ENCODE measurements at regions not wholly inside any gene's neighbourhood (a gene's known extent, or its start where the extent isn't known, plus 50 kb on each side); places are given as distances from the start of the nearest gene placed in this dataset.
"Not testable (repeated sequence)": the region's sequence is repeated elsewhere in the genome, so short reads cannot be mapped to it uniquely, and the experiment has no call there.

DNA sequence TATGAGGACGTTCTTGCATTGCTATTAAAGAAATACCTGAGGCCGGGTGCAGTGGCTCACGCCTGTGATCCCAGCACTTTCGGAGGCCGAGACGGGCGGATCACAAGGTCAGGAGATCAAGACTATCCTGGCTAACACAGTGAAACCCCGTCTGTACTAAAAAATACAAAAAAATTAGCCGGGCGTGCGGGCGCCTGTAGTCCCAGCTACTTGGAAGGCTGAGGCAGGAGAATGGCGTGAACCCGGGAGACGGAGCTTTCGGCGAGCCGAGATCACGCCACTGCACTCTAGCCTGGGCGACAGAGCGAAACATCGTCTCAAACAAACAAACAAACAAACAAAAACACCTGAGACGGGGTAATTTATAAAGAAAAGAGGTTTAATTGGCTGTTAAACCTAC, 674.0 kb downstream of the BRINP1 start:
- DNase-seq (ENCODE audit: low read depth in 2 of 2, low spot score in 1 of 2): not testable (repeated sequence)

DNA sequence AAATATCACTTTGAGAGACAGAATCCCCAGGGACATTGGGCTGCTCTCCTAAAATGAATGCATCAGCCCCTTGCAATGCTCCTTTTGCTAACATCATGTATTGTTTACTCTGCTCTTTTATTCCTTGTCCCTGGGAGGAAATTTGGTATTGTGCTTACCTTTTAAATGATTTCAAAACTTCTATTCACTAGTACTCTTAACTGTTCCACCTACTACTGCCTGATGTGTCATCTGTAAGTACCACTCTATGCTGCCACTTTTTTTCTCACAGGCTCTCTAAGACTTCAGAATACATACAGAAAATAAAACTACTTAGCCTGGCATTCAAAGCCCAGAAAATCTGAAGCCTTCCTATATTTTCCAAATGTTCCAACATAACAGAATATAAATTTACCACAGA, 667.2 kb downstream of the BRINP1 start:
- DNase-seq (ENCODE audit: low read depth in 2 of 2, low spot score in 1 of 2): no peak

DNA sequence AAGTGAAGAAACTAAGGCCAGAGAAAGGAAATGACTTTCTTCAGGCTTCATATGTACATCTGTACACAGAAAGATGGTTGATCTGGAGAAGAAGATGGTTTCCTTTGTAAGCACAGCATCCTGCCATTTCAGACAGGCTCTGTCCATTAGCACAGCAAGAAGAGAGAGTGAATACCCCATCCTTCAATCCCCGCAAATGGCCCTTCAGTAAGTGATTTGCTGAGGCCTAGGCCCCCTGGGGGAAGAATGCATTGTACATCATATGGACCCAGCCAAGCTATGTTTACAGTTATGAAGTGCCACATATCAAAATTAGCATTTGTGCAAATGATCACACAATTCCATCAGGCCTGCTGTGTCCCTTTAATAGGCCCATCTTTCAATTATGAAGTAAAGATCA, 657.4 kb downstream of the BRINP1 start:
- no peak for DNase-seq (ENCODE audit: low read depth in 2 of 2, low spot score in 1 of 2)

DNA sequence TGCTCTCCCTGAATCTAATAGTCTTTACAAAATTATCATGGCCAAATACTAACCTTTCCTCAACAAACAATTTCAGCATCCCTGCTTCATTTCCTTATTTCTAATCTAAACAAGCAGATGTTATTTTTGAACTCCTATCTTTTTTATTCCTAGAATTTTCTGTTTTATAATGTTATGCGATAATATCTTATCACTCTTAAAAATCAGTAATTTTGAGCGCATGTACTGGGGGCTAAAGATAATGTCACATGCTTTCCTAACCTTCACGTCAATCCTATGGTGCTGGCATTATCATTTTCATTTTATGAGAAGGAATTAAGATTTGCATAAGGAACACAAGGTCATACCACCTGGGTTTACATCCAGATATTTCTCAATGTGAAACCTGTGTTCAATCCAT, 648.0 kb downstream of the BRINP1 start:
- no peak for DNase-seq (ENCODE audit: low read depth in 2 of 2, low spot score in 1 of 2)

DNA sequence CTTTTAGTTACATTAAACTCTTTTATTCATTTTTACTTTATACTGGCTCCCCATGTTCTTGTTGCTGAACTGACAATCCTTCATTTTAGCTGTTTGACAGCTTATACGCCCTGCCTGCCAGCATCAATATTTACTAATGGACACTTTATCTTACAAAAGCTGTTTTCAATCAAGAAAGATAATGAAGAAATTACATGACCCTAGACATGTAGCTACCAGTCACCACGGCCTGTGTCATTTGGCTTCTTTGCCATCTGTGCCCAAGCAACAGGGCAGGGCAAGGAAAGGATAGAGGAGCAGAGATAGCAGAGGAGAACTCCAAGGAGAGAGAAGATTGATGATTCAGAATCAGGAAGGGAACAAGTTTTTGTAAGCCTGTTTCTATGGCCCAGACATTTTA, 647.3 kb downstream of the BRINP1 start:
- DNase-seq (ENCODE audit: low read depth in 2 of 2, low spot score in 1 of 2): no peak

DNA sequence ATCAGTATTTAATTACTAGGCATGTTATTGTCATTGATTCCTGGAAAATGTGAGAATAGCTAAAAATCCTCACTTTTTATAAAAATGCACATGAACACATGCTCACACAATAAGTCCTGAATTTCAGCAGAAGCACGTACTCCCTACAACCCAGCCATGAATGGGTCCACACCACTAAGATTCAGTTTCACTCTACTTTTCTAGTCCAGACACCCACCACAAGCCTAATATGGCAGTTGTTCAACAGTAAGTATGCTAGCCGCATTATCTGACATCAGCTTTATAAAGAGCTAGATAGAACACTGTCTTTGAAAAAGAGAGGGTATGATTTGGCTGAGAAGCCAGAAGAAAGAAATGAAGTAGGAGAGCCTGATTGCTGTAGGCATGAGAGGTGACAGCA, 639.3 kb downstream of the BRINP1 start:
- DNase-seq (ENCODE audit: low read depth in 2 of 2, low spot score in 1 of 2): no peak

DNA sequence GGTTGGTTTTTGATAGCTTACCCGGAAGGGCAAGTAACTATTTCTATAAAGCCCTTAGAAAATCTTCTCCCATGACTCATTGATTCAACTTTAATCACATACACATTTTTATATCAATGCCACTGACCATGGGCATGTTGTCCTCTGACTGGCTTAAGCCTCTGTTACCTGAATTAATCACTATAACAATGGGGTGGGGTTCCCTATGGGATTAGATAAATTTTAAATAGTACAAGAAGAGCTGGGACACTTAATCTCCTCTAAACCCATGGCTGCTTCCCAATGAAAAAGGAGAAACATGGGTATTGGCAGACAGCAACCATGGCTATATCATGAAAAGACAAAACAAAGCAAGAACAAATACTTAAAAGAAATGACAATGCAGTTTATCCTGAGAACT, 636.2 kb downstream of the BRINP1 start:
- no peak for DNase-seq (ENCODE audit: low read depth in 2 of 2, low spot score in 1 of 2)

DNA sequence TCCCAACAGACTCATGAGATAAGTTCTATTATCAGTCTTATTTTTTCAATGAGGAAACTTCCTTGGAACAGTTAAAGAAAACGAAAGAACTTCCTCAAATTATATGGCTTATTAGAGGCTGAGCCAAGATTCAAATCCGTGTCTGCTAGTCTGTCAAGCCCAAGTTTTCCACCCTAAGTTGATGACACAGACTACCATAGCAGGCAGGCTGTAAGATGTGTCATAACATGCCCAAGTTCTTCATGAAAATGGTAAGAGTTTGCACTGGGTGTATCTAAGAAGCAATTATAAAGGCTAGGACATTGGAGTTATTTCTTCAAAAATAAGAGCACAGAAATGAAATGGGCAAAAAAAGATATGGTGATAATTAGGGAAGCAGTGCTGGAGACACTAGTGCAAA, 634.5 kb downstream of the BRINP1 start:
- DNase-seq (ENCODE audit: low read depth in 2 of 2, low spot score in 1 of 2): no peak

DNA sequence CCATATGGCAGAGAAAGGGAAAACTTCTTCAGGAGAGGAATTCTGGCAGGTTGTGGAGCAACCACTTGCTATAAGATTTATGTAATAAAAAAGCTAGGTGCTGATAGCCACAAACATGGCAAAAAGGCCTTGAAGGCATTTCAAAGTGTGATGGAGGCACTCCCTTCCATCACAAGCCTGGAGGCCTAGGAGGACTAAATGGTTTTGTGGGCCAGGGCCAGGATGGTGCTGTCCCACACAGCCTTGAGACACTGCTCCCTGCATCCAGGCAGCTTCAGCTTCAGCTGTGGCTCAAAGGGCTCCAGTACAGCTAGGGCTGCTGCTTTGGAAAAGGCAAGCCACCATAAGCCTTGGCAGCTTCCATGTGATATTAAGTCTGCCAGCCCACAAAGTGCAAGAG, 632.8 kb downstream of the BRINP1 start:
- no peak for DNase-seq (ENCODE audit: low read depth in 2 of 2, low spot score in 1 of 2)

DNA sequence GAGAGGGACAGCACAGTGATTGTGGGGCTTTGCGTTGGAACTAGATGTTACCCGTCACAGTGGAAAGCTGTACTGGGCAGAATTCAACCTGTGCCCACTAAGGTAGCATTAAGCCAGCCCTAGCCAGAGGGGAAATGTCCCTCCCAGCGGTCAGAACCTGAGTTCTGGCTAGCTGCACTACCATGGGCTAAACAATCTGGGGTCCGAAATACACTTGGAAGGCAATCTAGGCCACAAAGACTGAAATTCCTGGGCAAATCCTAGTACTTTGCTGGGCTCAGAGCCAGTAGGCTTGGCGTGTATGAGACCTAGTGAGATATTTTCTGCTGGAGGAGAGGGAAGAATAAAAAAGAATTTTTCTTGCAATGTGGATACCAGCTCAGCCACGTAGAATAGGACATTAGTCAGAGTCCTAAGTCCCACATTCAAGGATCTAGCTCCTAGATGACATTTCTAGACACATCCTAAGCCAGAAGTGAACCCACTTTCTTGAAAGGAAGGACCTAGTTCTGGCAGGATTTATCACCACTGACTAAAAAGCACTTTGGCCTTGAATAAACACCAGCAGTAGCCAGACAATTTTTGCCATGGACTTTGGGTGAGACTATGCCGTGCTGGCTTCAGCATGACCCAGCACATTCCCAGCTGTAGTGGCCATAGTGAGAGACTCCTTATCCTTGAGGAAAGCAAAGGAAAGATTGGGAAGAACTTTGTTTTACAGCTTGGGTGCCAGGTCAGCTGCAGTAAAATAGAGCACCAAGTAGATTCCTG, 618.0 kb downstream of the BRINP1 start:
- no peak for DNase-seq (ENCODE audit: low read depth in 2 of 2, low spot score in 1 of 2)

DNA sequence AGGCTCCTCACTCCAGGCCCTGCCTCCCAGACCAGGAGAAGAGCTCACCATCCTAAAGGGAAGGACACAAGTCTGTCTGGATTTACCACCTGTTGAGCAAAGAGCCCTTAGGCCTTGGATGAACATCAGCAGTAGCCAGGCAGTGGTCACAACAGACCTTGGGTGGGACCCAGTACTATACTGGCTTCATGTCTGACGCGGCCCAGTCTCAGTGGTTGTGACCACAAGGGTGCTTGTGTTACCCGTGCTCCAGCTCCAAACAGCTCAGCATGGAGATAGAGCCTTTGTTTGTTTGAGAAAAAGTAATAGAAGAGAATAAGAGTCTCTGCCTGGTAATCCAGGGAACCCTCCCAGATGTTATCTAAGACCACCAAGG, 617.4 kb downstream of the BRINP1 start:
- DNase-seq (ENCODE audit: low read depth in 2 of 2, low spot score in 1 of 2): no peak

DNA sequence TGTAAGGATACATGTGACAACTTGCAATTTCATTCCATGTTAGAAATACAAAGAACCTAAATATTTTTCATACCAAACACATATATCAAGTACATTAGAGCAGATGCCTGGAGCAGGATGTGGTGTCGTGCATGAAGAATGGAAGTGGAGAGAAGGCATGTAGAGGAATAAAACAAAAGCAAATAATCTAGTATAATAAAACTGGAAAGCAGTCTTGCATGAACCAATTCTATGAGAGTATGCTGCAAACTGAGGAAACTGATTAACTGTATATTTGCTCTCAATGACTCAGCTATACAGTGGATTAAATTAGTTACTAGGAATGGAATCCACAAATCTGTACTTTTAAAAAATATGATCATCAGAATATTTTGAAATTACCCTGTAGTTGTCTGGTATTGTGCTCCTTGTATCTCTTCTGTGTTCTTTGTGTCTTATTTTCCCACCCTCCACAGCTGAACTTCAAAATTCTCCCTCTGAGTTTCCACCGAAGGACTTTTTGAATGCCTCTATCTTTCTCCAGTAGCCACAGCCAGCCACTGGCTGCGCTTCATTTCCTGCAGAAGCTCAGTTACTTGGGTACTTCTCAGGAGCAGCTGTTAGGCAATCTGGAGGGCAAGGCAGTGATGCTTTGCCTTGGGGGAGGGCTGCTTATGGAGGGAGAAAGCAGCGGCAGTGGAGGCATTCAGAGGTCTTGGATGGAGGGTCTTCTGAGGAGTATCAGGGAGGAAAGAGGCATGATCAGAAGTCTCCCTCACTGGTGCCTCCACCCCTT, 608.0 kb downstream of the BRINP1 start:
- no peak for DNase-seq (ENCODE audit: low read depth in 2 of 2, low spot score in 1 of 2)

DNA sequence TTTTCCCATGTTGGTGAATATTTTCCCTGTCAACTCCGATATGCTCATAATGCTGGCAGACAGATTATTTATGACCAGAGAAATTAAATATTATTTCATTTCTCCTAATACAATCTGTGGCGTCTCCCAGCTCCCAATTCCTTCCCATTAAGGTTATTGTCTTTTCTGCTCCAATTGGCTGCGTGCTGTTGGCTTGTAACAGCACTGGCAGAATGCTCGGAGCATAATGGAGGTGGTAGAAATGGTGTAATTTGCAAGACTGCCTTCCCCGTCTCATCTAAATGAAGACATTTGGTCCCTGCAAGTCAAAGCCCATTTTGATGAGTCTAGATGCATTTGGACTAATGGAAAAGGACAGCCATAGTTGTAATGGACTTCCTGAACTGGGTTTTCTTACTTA, 601.7 kb downstream of the BRINP1 start:
- no peak for DNase-seq (ENCODE audit: low read depth in 2 of 2, low spot score in 1 of 2)

DNA sequence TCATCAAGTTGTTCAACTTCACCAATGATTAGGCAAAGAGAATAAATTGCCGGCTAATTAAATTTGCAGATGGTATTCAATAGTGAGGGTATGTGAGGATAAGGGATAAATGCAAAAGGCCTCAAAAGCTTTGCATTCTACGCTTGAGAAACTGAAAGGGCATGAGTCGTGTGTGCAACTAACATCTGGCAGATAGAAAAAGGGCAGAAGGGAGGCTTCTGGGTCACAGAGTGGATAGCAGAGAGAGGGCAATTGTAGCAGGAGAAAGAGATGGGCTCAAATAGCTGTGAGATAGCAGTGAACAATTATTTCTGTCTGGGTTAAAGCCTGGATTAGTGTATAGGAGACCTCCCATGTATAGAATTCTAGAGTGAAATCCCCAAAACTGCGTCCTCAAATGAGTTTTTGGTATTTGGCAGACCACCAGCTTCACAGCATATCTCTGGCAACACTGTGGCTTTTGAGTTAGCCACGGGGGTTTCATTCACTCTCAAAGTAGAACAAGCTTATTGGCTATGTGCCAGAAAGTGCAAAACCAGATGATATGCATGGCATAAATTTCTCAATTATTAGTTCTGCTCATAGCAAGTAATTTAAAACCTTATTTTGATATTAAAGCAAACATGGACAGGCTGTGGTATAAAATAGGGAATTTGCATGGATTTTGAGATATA, 586.3 kb downstream of the BRINP1 start:
- DNase-seq (ENCODE audit: low read depth in 2 of 2, low spot score in 1 of 2): no peak

DNA sequence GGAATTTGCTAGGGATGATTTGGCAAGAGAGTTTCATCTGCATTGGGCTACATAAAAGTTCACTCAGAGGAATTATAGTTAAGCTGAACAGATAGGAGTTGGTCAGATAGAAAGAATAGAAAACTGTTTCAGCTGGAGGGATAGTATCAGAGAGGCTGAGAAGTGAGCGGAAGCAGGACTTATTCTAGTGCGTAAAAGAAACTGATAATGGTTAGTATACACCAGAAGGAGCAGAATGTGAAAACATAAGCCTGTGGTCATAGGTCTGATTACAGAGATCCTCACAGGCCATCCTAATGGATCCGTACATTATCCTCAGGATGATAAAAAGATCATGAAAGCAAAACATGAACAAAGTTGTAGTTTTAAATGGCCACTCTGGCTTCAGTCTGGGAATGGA, 585.2 kb downstream of the BRINP1 start:
- DNase-seq (ENCODE audit: low read depth in 2 of 2, low spot score in 1 of 2): no peak

DNA sequence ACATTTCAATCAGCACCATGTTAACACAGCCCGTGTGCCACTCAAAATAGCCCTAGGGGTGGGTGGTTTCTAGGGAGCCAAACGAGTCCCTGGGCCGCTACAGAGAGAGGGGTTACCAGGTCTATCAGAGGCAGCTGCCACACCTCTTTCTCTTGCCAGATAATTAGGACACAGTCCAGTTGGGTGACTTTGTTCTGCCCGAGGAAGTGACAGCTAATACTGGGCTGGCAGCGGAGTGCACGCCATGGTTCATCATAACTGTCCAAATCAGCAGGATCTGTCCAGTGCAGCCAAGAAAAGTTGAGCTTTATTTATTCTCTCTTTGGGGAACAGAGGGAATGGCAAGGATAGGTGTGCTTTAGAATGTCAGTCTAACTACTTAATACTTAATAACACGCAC, 583.8 kb downstream of the BRINP1 start:
- DNase-seq (ENCODE audit: low read depth in 2 of 2, low spot score in 1 of 2): no peak

DNA sequence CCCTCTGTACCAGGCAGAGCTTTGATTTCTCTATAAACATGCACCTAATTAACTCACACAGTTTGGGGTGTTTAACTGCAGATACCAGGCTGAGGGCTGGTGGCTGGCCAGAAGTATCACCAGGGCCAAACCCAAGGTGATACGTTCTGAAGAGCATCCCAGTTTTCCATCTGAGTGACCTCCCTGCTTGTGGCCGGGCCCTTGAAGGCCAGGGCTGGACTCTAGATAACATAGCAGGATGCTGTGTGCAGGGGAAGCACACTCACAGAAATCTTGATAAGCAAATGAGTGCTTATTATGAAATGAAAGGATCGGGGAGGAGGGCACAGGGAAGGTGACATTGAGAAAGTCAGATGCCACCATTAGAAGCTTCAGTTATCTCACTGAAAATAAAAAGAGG, 582.4 kb downstream of the BRINP1 start:
- no peak for DNase-seq (ENCODE audit: low read depth in 2 of 2, low spot score in 1 of 2)

DNA sequence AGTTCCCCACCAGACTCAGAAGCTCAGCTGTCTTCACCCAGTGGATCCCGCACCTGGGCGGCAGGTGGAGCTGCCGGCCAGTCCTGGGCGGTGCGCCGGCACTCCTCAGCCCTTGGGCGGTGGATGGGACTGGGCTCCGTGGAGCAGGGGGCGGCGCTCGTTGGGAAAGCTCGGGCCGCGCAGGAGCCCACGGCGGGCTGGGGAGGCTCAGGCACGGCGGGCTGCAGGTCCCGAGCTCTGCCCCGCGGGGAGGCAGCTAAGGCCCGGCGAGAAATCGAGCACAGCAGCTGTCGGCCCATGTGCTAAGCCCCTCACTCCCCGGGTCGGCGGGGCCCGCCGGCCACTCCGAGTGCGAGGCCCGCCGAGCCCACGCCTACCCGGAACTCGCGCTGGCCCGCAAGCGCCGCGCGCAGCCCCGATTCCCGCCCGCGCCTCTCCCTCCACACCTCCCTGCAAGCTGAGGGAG, 560.0 kb downstream of the BRINP1 start:
- no peak for DNase-seq (ENCODE audit: low read depth in 2 of 2, low spot score in 1 of 2)

DNA sequence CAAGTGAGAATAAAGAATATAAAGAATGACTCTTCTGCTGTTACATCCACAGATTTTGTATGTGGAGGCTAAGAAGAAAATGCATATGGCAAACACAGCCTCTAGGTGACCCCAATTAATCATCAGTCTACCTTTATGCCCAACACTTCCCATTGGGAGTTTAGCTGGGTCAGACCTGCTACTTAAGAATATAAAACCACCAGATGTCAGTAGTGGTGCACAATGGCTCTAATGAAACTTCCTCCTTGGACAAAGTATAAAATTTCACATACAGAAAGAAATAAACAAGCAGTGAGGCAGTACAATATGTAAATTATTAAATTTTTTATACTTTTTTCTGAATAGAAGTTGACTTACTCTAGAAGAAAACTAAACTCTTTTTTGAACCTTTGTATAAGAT, 539.9 kb downstream of the BRINP1 start:
- DNase-seq (ENCODE audit: low read depth in 2 of 2, low spot score in 1 of 2): no peak

DNA sequence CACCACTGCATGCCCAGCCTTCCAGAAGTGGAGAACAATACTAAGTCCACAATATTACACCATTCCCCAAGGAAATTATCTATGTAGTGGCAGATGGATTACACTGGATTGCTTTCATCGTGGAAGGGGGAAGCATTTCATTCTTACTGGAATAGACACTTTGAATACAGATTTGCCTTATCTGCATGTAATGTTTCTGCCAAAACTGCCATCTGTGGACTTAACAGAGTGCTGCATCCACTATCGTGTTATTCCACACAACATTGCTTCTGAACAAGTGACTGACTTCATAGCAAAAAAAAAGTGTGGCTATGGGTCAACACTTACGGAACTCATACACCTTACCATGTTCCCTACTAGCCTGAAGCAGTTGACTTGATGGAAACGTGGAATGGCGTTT, 536.9 kb downstream of the BRINP1 start:
- no peak for DNase-seq (ENCODE audit: low read depth in 2 of 2, low spot score in 1 of 2)

DNA sequence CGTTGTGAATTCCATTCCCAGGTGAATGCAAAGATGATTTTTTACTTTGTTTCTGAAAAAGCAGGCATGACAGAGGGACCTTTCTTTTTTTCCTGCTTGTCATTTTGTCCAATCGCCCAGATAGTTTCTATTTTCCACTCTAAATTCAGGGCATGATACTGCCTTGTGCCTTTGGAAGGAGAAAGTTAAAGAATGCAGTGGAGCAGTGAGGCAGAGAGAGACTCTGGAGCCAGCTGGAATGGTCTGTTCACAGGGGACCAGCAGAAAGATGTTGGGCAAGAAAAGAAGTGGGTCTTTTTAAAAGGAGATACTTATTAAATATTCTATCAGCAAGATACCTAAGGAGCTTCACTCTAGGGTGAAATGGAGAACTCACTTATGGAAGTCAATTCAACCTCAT, 532.3 kb downstream of the BRINP1 start:
- DNase-seq (ENCODE audit: low read depth in 2 of 2, low spot score in 1 of 2): no peak

DNA sequence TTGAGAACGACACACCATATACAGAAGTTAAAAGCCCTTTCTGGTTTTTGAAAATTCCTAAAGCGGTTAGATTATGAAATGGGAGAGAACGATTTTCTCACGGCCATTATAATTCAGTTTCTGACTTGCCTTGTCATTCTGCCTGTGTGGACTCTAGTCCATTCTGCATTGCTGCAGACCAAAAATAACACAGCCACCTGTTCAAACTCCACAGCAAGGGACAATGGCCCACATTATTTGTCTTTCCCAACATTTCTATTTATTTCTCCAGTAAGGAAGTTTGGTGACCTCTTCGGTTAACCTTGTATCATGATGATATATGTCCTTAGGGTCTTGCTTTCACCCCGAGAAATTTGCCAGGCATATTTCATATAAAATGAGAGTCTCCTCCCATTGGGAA, 497.7 kb downstream of the BRINP1 start:
- DNase-seq (ENCODE audit: low read depth in 2 of 2, low spot score in 1 of 2): no peak
